Activated naive CD8-positive, alpha-beta T cell treated with anti-CD3 and anti-CD28 coated beads, Interleukin-2, amount 50 U/mL, for 24 hours (primary cell): ENCODE measurements at regions not wholly inside any gene's neighbourhood (a gene's known extent, or its start where the extent isn't known, plus 50 kb on each side); places are given as distances from the start of the nearest gene placed in this dataset.

Experiments
- ATAC-seq: fragments of 150-1000 bp; cut with Tn5 transposase; one replicate; pipeline ENCODE4 v1.10.0; 2021
- DNase-seq: peaks from one replicate; pipeline ENCODE4 v3.0.0; 2021
- H3K27ac Mint-ChIP-seq: one replicate; pipeline ENCODE4 v1.8.0; 2021; ENCODE audit warnings: mild to moderate bottlenecking, mixed read lengths
- H3K27me3 Mint-ChIP-seq: one replicate; pipeline ENCODE4 v1.8.0; 2021; ENCODE audit warnings: mixed read lengths
- H3K36me3 Mint-ChIP-seq: one replicate; pipeline ENCODE4 v1.8.0; 2021; ENCODE audit warnings: low read depth, mixed read lengths
- H3K4me1 Mint-ChIP-seq: one replicate; pipeline ENCODE4 v1.8.0; 2021; ENCODE audit warnings: mixed read lengths
- H3K4me3 Mint-ChIP-seq: one replicate; pipeline ENCODE4 v1.8.0; 2021; ENCODE audit warnings: mild to moderate bottlenecking, moderate library complexity, mixed read lengths
- H3K9me3 Mint-ChIP-seq: one replicate; pipeline ENCODE4 v1.8.0; 2021; ENCODE audit warnings: mixed read lengths

GRCh38 chr13:33453936-33454335 is 168.4 kb upstream of the STARD13 start:
- H3K9me3 Mint-ChIP-seq = peaks cover under 1% of the 10 kb centered on the region
- no peak overlapping the region for H3K27ac Mint-ChIP-seq
- H3K36me3 Mint-ChIP-seq = no peaks in the 10 kb centered on the region
- no peaks in the 10 kb centered on the region for H3K4me1 Mint-ChIP-seq
- no peak for DNase-seq
- no peak overlapping the region for H3K4me3 Mint-ChIP-seq
- ATAC-seq = no peak
- no peaks in the 10 kb centered on the region for H3K27me3 Mint-ChIP-seq

- Mint-ChIP-seq H3K36me3 (no peaks in the 10 kb centered on the region), H3K27ac (no peak overlapping the region), H3K27me3 (no peaks in the 10 kb centered on the region), H3K4me1 (no peaks in the 10 kb centered on the region), H3K9me3 (peaks cover 7% of the 10 kb centered on the region), H3K4me3 (no peak overlapping the region)
- no peak for DNase-seq
- ATAC-seq = no peak
Measured at GRCh38 chr13:33454844-33455705, 169.5 kb upstream of the STARD13 start.

GRCh38 chr13:33459702-33460101 is 174.1 kb upstream of the STARD13 start:
- H3K36me3 Mint-ChIP-seq = peaks cover 1% of the 10 kb centered on the region
- no peak overlapping the region for H3K27ac Mint-ChIP-seq
- H3K27me3 Mint-ChIP-seq = peaks cover 10% of the 10 kb centered on the region
- DNase-seq = no peak
- H3K9me3 Mint-ChIP-seq = peaks cover 7% of the 10 kb centered on the region
- ATAC-seq = no peak
- no peaks in the 10 kb centered on the region for H3K4me1 Mint-ChIP-seq
- no peak overlapping the region for H3K4me3 Mint-ChIP-seq

- ATAC-seq (no peak), DNase-seq (no peak)
- Mint-ChIP-seq H3K9me3 (peaks cover 7% of the 10 kb centered on the region), H3K27ac (no peak overlapping the region), H3K36me3 (peaks cover 1% of the 10 kb centered on the region), H3K27me3 (peaks cover 17% of the 10 kb centered on the region), H3K4me1 (no peaks in the 10 kb centered on the region), H3K4me3 (no peak overlapping the region)
Measured at GRCh38 chr13:33462109-33462508, 176.6 kb upstream of the STARD13 start.

- no peak for ATAC-seq
- Mint-ChIP-seq H3K4me1 (no peaks in the 10 kb centered on the region), H3K9me3 (peaks cover 2% of the 10 kb centered on the region), H3K27ac (no peak overlapping the region), H3K4me3 (no peak overlapping the region), H3K36me3 (peaks cover 1% of the 10 kb centered on the region), H3K27me3 (peaks cover 17% of the 10 kb centered on the region)
- no peak for DNase-seq
Measured at GRCh38 chr13:33464345-33464744, 178.8 kb upstream of the STARD13 start.

- H3K36me3 Mint-ChIP-seq = peaks cover 1% of the 10 kb centered on the region
- H3K9me3 Mint-ChIP-seq = no peaks in the 10 kb centered on the region
- DNase-seq = no peak
- peaks cover 21% of the 10 kb centered on the region for H3K27me3 Mint-ChIP-seq
- ATAC-seq = no peak
- H3K4me3 Mint-ChIP-seq = no peak overlapping the region
- no peak overlapping the region for H3K27ac Mint-ChIP-seq
- H3K4me1 Mint-ChIP-seq = no peaks in the 10 kb centered on the region
Measured at GRCh38 chr13:33466262-33466661, 180.7 kb upstream of the STARD13 start.

- no peak overlapping the region for H3K4me3 Mint-ChIP-seq
- no peaks in the 10 kb centered on the region for H3K9me3 Mint-ChIP-seq
- DNase-seq (no peak), ATAC-seq (no peak)
- H3K27me3 Mint-ChIP-seq = peaks cover 17% of the 10 kb centered on the region
- no peak overlapping the region for H3K27ac Mint-ChIP-seq
- no peaks in the 10 kb centered on the region for H3K36me3 Mint-ChIP-seq
- no peaks in the 10 kb centered on the region for H3K4me1 Mint-ChIP-seq
Measured at GRCh38 chr13:33467556-33467955, 182.0 kb upstream of the STARD13 start.

- no peak for ATAC-seq
- no peak for DNase-seq
- H3K27me3 Mint-ChIP-seq = peaks cover 7% of the 10 kb centered on the region
- H3K9me3 Mint-ChIP-seq = no peaks in the 10 kb centered on the region
- H3K4me3 Mint-ChIP-seq = no peak overlapping the region
- no peaks in the 10 kb centered on the region for H3K4me1 Mint-ChIP-seq
- no peak overlapping the region for H3K27ac Mint-ChIP-seq
- H3K36me3 Mint-ChIP-seq = no peaks in the 10 kb centered on the region
Measured at GRCh38 chr13:33471204-33471603, 185.6 kb upstream of the STARD13 start.

GRCh38 chr13:33472446-33472845 is 186.9 kb upstream of the STARD13 start:
- DNase-seq (no peak), ATAC-seq (no peak)
- H3K4me3 Mint-ChIP-seq = no peak overlapping the region
- H3K9me3 Mint-ChIP-seq = peaks cover 8% of the 10 kb centered on the region
- peaks cover 4% of the 10 kb centered on the region for H3K36me3 Mint-ChIP-seq
- H3K4me1 Mint-ChIP-seq = no peaks in the 10 kb centered on the region
- peaks cover 7% of the 10 kb centered on the region for H3K27me3 Mint-ChIP-seq
- no peak overlapping the region for H3K27ac Mint-ChIP-seq

- Mint-ChIP-seq H3K27me3 (peaks cover 16% of the 10 kb centered on the region), H3K4me3 (no peak overlapping the region), H3K9me3 (peaks cover 15% of the 10 kb centered on the region), H3K4me1 (no peaks in the 10 kb centered on the region), H3K27ac (no peak overlapping the region), H3K36me3 (peaks cover 8% of the 10 kb centered on the region)
- no peak for ATAC-seq
- no peak for DNase-seq
Measured at GRCh38 chr13:33479105-33479504, 193.6 kb upstream of the STARD13 start.

- no peaks in the 10 kb centered on the region for H3K4me1 Mint-ChIP-seq
- DNase-seq (no peak), ATAC-seq (no peak)
- H3K27ac Mint-ChIP-seq = no peak overlapping the region
- H3K36me3 Mint-ChIP-seq = peaks cover 8% of the 10 kb centered on the region
- H3K27me3 Mint-ChIP-seq = peaks cover 16% of the 10 kb centered on the region
- no peak overlapping the region for H3K4me3 Mint-ChIP-seq
- H3K9me3 Mint-ChIP-seq = peaks cover 22% of the 10 kb centered on the region
Measured at GRCh38 chr13:33480561-33480960, 195.0 kb upstream of the STARD13 start.

GRCh38 chr13:33483471-33483870 is 197.9 kb upstream of the STARD13 start:
- Mint-ChIP-seq H3K36me3 (no peaks in the 10 kb centered on the region), H3K9me3 (peaks cover 8% of the 10 kb centered on the region), H3K27me3 (peaks cover 14% of the 10 kb centered on the region), H3K4me1 (no peaks in the 10 kb centered on the region), H3K4me3 (no peak overlapping the region), H3K27ac (no peak overlapping the region)
- ATAC-seq (no peak), DNase-seq (no peak)

- Mint-ChIP-seq H3K4me3 (no peak overlapping the region), H3K4me1 (no peaks in the 10 kb centered on the region), H3K27me3 (peaks cover 10% of the 10 kb centered on the region), H3K36me3 (no peaks in the 10 kb centered on the region), H3K27ac (no peak overlapping the region), H3K9me3 (peaks cover 8% of the 10 kb centered on the region)
- ATAC-seq = no peak
- DNase-seq = no peak
Measured at GRCh38 chr13:33485247-33485646, 199.7 kb upstream of the STARD13 start.

- Mint-ChIP-seq H3K9me3 (peaks cover 8% of the 10 kb centered on the region), H3K36me3 (no peaks in the 10 kb centered on the region), H3K4me1 (no peaks in the 10 kb centered on the region), H3K27me3 (peaks cover 8% of the 10 kb centered on the region), H3K4me3 (no peak overlapping the region), H3K27ac (no peak overlapping the region)
- ATAC-seq = no peak
- DNase-seq = no peak
Measured at GRCh38 chr13:33487575-33488243, 202.2 kb upstream of the STARD13 start.

GRCh38 chr13:33489563-33489962 is 204.0 kb upstream of the STARD13 start:
- no peak for DNase-seq
- no peaks in the 10 kb centered on the region for H3K4me1 Mint-ChIP-seq
- H3K36me3 Mint-ChIP-seq = no peaks in the 10 kb centered on the region
- peaks cover 8% of the 10 kb centered on the region for H3K27me3 Mint-ChIP-seq
- peaks cover 3% of the 10 kb centered on the region for H3K9me3 Mint-ChIP-seq
- ATAC-seq = no peak
- H3K4me3 Mint-ChIP-seq = no peak overlapping the region
- no peak overlapping the region for H3K27ac Mint-ChIP-seq
